Fibroblast of pulmonary artery (primary cell): ENCODE measurements at regions not wholly inside any gene's neighbourhood (a gene's known extent, or its start where the extent isn't known, plus 50 kb on each side); places are given as distances from the start of the nearest gene placed in this dataset.

Source experiments
- DNase-seq: peaks from one replicate; pipeline ENCODE4 v3.0.0-alpha.2; 2010; ENCODE audit warnings: low read depth
- H3K4me3 ChIP-seq: replicated peaks from 2 replicates; pipeline ENCODE4 v1.5.1; 2011; ENCODE audit warnings: low read depth, mild to moderate bottlenecking, control low read depth, low read length, moderate library complexity
- TF ChIP-seq, protein P1 (sequence below): IDR thresholded peaks from 2 replicates; pipeline ENCODE4 v1.5.1; 2011; ENCODE audit warnings: mild to moderate bottlenecking, control low read depth, low read length, inconsistent platforms; ENCODE audit errors: missing control alignments

DNA sequence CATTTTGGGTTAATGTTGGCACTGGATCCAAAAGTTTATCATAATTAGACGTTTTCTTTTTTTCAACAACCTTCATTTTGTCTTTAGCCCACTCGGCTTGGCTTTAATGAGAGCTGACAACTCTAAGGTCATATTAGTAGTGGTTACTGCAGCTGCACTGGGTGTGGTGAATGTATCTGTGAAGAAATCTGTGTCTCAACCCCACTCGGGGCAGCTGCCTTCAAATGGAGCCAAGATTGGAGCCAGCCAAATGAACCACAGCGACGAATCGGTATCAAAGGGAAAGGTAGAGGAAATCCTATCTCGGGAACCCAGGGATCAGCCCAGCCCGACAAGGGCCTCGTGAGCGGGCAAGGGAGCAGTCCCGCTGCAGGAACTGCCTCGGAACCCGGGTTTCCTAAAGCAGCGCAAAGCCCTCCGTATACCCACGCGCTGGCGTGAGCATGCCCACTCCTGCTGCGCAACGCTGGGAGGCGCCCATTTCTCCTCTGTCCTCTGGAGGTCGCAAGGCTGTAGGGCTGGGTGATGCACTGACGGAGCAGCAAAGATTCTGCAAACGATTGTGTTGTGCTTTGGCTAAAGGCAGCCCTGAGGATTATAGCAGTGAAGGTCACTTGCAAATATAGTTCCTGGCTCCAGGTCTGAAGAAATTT is 98.7 kb upstream of the MBL2 start:
- no peak overlapping the region for H3K4me3 ChIP-seq
- DNase-seq = no peak
- TF ChIP-seq, protein P1, sequence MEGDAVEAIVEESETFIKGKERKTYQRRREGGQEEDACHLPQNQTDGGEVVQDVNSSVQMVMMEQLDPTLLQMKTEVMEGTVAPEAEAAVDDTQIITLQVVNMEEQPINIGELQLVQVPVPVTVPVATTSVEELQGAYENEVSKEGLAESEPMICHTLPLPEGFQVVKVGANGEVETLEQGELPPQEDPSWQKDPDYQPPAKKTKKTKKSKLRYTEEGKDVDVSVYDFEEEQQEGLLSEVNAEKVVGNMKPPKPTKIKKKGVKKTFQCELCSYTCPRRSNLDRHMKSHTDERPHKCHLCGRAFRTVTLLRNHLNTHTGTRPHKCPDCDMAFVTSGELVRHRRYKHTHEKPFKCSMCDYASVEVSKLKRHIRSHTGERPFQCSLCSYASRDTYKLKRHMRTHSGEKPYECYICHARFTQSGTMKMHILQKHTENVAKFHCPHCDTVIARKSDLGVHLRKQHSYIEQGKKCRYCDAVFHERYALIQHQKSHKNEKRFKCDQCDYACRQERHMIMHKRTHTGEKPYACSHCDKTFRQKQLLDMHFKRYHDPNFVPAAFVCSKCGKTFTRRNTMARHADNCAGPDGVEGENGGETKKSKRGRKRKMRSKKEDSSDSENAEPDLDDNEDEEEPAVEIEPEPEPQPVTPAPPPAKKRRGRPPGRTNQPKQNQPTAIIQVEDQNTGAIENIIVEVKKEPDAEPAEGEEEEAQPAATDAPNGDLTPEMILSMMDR = no peak

DNA sequence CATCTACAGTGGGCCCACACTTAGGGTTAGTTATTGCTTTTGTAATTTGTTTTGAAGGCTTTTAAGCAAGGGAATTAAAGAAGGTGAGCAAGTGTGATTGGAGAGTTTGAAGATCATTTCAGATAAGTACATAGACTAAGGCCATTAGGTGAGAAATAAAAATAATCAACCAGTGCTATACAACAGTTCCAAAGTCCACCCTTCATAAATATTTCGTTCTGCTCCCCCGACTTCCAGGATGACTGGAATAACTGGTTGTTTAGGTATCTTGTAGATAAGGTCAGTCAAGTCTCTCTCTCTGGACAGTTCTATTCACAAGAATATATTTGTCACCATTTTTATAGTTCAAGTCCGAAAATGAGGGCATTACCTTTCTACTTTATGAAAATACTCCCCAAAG is 98.0 kb upstream of the MBL2 start:
- DNase-seq = no peak
- no peak overlapping the region for H3K4me3 ChIP-seq
- TF ChIP-seq, protein P1 = no peak

- TF ChIP-seq, protein P1 = no peak
- DNase-seq = no peak
Measured at GRCh38 chr10:52869864-52870263, 97.3 kb upstream of the MBL2 start.

DNA sequence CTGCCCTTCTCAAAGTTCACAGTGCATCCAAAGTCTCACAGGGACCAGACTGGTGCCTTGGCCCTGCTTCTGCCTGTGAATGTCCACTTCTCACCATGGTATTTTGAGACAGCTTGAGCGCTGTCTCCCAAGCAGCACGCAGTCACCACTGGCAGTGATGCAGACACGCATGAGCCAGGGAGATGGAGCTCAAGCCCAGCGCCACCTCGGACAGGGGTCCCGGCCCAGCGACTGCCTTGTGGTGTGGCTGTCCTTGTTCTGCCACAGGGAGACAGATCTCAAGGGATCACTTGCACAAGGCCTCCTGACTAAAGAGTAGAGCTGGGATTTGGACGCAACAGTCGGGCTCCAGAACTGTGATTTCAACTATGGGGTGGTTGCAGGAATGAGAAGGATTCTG is 92.6 kb upstream of the MBL2 start:
- H3K4me3 ChIP-seq = no peak overlapping the region
- no peak for DNase-seq
- TF ChIP-seq, protein P1 = no peak

More at GRCh38 chr10:52869864-52870263, 97.3 kb upstream of the MBL2 start:
- H3K4me3 ChIP-seq = no peak overlapping the region

- H3K4me3 ChIP-seq = no peak overlapping the region
- peak; percentile 92 for DNase-seq
- TF ChIP-seq, protein P1 = no peak
Measured at GRCh38 chr10:52864201-52865106, 91.9 kb upstream of the MBL2 start.

DNA sequence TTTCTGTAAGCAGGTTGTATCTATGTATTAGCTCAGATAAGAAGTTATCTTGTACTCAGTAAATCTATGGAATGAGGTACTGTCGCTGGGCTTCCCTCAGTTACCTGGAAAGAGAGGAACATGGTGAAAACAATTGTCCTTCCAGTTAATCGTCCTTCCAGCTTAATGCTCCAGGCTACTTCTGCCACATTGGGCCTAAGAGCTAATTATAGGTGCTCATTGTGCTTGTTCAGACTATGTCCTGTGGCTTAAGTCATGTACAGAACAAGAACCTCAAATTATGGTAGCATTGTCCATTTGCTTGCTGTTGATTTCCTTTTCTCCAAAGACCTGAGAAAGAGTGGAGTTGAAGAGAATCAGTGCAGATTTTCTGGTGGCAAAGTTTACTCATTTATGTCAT is 86.1 kb upstream of the MBL2 start:
- DNase-seq = no peak
- H3K4me3 ChIP-seq = no peak overlapping the region
- TF ChIP-seq, protein P1 = no peak
